HCT116 (cell line): ENCODE measurements at regions not wholly inside any gene's neighbourhood (a gene's known extent, or its start where the extent isn't known, plus 50 kb on each side); places are given as distances from the start of the nearest gene placed in this dataset.

Experiments
- ATAC-seq: fragments of 200-7000 bp; cut with Tn5 transposase; 2 replicates; pipeline ENCODE4 v1.9.1; 2020; ENCODE audit warnings: mild to moderate bottlenecking, moderate library complexity
- BruUV-seq: library from RNA; stranded (reverse); fragments of 400-500 nt; replicated peaks from 2 replicates; lab custom pipeline; 2021; lab: Mats Ljungman, UMichigan
- CTCF ChIA-PET: fragments of 300-600 bp; sonication (Branson Sonifier 250); formaldehyde crosslinking; loops from one replicate; lab custom pipeline; 2021; ENCODE audit warnings: antibody characterized with exemption; lab: Charles Lee
- POLR2A ChIA-PET: fragments of 300-600, 350-600 bp; sonication (Branson Sonifier 250); formaldehyde crosslinking; loops from one replicate; lab custom pipeline; 2021; ENCODE audit warnings: antibody characterized with exemption; lab: Charles Lee
- RAD21 ChIA-PET, 2 experiments: fragments of 300-600 bp; sonication (Branson Sonifier 250); formaldehyde crosslinking; loops; one replicate each; lab custom pipeline; 2023; ENCODE audit warnings: low total read pairs in 2 of 2; ENCODE audit not compliant: uncharacterized antibody in 2 of 2, unreplicated experiment in 2 of 2, low non-redundant PET in 1 of 2; lab: Charles Lee
- DNase-seq: peaks from one replicate; pipeline ENCODE4 v3.0.0-alpha.2; 2010; ENCODE audit warnings: low read depth, low spot score
- H2AFZ ChIP-seq: fragments of 200-600 bp; shearing (Covaris generic), sonication (generic); 2 replicates; pipeline ENCODE4 v1.6.1; 2017; ENCODE audit warnings: low read depth, mixed run types, mixed read lengths, antibody characterized with exemption, low read length; ENCODE audit not compliant: poor library complexity, severe bottlenecking
- H3K27ac ChIP-seq: 2 replicates; pipeline ENCODE4 v1.5.1; 2012; ENCODE audit warnings: low read depth, low read length
- H3K27me3 ChIP-seq: fragments of 200-600 bp; sonication (generic); 2 replicates; pipeline ENCODE4 v1.6.1; 2016; ENCODE audit warnings: mixed run types, low read length, mixed read lengths; ENCODE audit not compliant: insufficient read depth
- H3K36me3 ChIP-seq, 2 experiments: fragments of 200-500 bp in 1 of 2; fragments of 200-600 bp in 1 of 2; sonication (Bioruptor generic) in 1 of 2; sonication (generic) in 1 of 2; 2 replicates each; pipeline versions ENCODE4 v1.5.1 to v1.6.1; 2014 to 2016; ENCODE audit warnings: low read length in 2 of 2, inconsistent platforms in 1 of 2, mixed read lengths in 1 of 2, mixed run types in 1 of 2; ENCODE audit not compliant: insufficient read depth in 2 of 2, control insufficient read depth in 1 of 2
- H3K4me1 ChIP-seq, 2 experiments: fragments of 200-600 bp in 1 of 2; sonication (generic) in 1 of 2; 2 replicates each; pipeline versions ENCODE4 v1.5.1 to v1.6.1; 2012 to 2017; ENCODE audit warnings: low read length in 2 of 2, inconsistent platforms in 1 of 2, mild to moderate bottlenecking in 1 of 2, mixed read lengths in 1 of 2, mixed run types in 1 of 2, moderate library complexity in 1 of 2; ENCODE audit not compliant: insufficient read depth in 2 of 2, control insufficient read depth in 1 of 2
- H3K4me2 ChIP-seq: fragments of 200-600 bp; sonication (generic); 2 replicates; pipeline ENCODE4 v1.6.1; 2017; ENCODE audit warnings: mixed run types, low read length, mixed read lengths
- H3K4me3 ChIP-seq, 2 experiments: fragments of 200-600 bp in 1 of 2; sonication (generic) in 1 of 2; replicated peaks in 1 of 2; 2 replicates each; pipeline ENCODE4 v1.5.1; 2011 to 2016; ENCODE audit warnings: low read length in 2 of 2, control low read depth in 1 of 2, low read depth in 1 of 2, mild to moderate bottlenecking in 1 of 2, mixed read lengths in 1 of 2, mixed run types in 1 of 2
- H3K79me2 ChIP-seq: fragments of 200-600 bp; sonication (generic); 2 replicates; pipeline ENCODE4 v1.6.1; 2017; ENCODE audit warnings: mild to moderate bottlenecking, mixed run types, low read length, moderate library complexity, mixed read lengths; ENCODE audit not compliant: insufficient read depth
- H3K9ac ChIP-seq: fragments of 200-600 bp; sonication (generic); 2 replicates; pipeline ENCODE4 v1.6.1; 2016; ENCODE audit warnings: low read length, mixed read lengths
- H3K9me2 ChIP-seq: fragments of 200-600 bp; sonication (generic), shearing (Covaris generic); 2 replicates; pipeline ENCODE4 v1.6.1; 2017; ENCODE audit warnings: mixed run types, mild to moderate bottlenecking, moderate library complexity; ENCODE audit not compliant: insufficient read depth
- H3K9me3 ChIP-seq, 2 experiments: fragments of 200-500 bp in 1 of 2; fragments of 200-600 bp in 1 of 2; sonication (Bioruptor generic) in 1 of 2; sonication (generic) in 1 of 2; 2 replicates each; pipeline ENCODE4 v1.6.1; 2014 to 2017; ENCODE audit warnings: low read length in 2 of 2, mixed read lengths in 2 of 2, inconsistent platforms in 1 of 2, low read depth in 1 of 2, mild to moderate bottlenecking in 1 of 2, mixed run types in 1 of 2, moderate library complexity in 1 of 2; ENCODE audit not compliant: control insufficient read depth in 1 of 2, insufficient read depth in 1 of 2
- H4K20me1 ChIP-seq: fragments of 200-600 bp; sonication (generic), shearing (Covaris generic); 2 replicates; pipeline ENCODE4 v1.6.1; 2017; ENCODE audit warnings: mixed run types, mild to moderate bottlenecking, moderate library complexity; ENCODE audit not compliant: insufficient read depth
- ATF3 ChIP-seq: IDR thresholded peaks from 2 replicates; pipeline ENCODE4 v1.6.1; 2012
- CBX3 ChIP-seq: IDR thresholded peaks from 2 replicates; pipeline ENCODE4 v1.6.1; 2012; ENCODE audit warnings: low read depth
- CEBPB ChIP-seq: IDR thresholded peaks from 2 replicates; pipeline ENCODE4 v1.6.1; 2012; ENCODE audit warnings: low read depth
- ELF1 ChIP-seq: IDR thresholded peaks from 2 replicates; pipeline ENCODE4 v1.6.1; 2012; ENCODE audit warnings: low read depth, borderline replicate concordance
- EZH2phosphoT487 ChIP-seq: fragments of 200-600 bp; IDR thresholded peaks from 2 replicates; pipeline ENCODE4 v1.6.1; 2018; ENCODE audit warnings: antibody characterized with exemption, borderline replicate concordance
- FOSL1 ChIP-seq: IDR thresholded peaks from 2 replicates; pipeline ENCODE4 v1.6.1; 2012; ENCODE audit warnings: low read depth
- MAX ChIP-seq: IDR thresholded peaks from 2 replicates; pipeline ENCODE4 v1.6.1; 2012
- SIN3A ChIP-seq: IDR thresholded peaks from 2 replicates; pipeline ENCODE4 v1.6.1; 2012; ENCODE audit warnings: low read depth
- SP1 ChIP-seq: IDR thresholded peaks from 2 replicates; pipeline ENCODE4 v1.6.1; 2012; ENCODE audit warnings: low read depth
- SRF ChIP-seq: IDR thresholded peaks from 2 replicates; pipeline ENCODE4 v1.6.1; 2012; ENCODE audit warnings: low read depth
- YY1 ChIP-seq: IDR thresholded peaks from 2 replicates; pipeline ENCODE4 v1.6.1; 2011; ENCODE audit warnings: low read length, low read depth, moderate library complexity, mild to moderate bottlenecking; ENCODE audit not compliant: insufficient replicate concordance; ENCODE audit errors: extremely low read depth
- intact Hi-C: fragments of 100-400 bp; cut with micrococcal nuclease; formaldehyde crosslinking; loops from 2 replicates; pipeline ENCODE4 v1.10.0; 2022
- TF ChIP-seq, protein P1 (sequence below): IDR thresholded peaks from 2 replicates; pipeline ENCODE4 v1.6.1; 2012; ENCODE audit warnings: low read depth

DNA sequence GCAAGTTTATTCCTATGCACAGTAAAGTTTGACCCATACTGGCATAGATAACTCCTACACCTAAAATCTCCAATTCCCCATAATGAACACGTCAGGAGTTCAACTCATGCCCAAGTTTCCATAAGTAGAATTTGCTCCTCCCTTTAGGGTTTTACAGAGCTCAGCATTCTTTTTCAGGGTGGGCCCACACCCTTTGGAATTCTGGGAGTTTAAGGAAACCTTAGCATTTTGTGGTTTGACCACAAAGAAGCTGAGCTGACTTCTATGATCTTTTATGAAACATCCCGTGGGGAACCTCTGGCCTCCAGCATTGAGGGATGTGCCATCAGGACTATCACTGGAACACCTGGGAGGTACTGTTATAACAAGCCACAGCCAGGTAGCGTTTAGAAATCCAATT is 220.6 kb upstream of the MAP3K1 start:
- Histone ChIP-seq H4K20me1 (no peaks in the 10 kb centered on the region), H3K9ac (no peak overlapping the region), H3K4me1 (no peaks in the 10 kb centered on the region; a peak in 1 of 4 replicates), H3K79me2 (no peaks in the 10 kb centered on the region), H2AFZ (no peak overlapping the region), H3K9me3 (no peaks in the 10 kb centered on the region), H3K27me3 (no peaks in the 10 kb centered on the region), H3K4me3 (no peak overlapping the region), H3K4me2 (no peak overlapping the region), H3K9me2 (no peaks in the 10 kb centered on the region), H3K27ac (no peak overlapping the region), H3K36me3 (no peaks in the 10 kb centered on the region)
- DNase-seq (no peak), ATAC-seq (no peak)
- TF ChIP-seq CBX3 (no peak), EZH2phosphoT487 (no peak), ATF3 (no peak)
- no TSS peak for BruUV-seq
- ChIA-PET CTCF (interaction anchor here (0.7 kb wide), 1 partner anchor 324 kb away, joined by 3 read pairs; no protein-coding TSS in a partner anchor), RAD21 (no interaction called here), POLR2A (no interaction called here)
- intact Hi-C loops, result no loop called here

- no peaks in the 10 kb centered on the region for H4K20me1 ChIP-seq
- CTCF ChIA-PET, result no interaction called here
- H3K27ac ChIP-seq, result no peak overlapping the region
- TF ChIP-seq CEBPB (no peak), YY1 (no peak), FOSL1 (no peak), SP1 (no peak), SIN3A (no peak), SRF (no peak), ELF1 (no peak), MAX (no peak)
- TF ChIP-seq, protein P1, sequence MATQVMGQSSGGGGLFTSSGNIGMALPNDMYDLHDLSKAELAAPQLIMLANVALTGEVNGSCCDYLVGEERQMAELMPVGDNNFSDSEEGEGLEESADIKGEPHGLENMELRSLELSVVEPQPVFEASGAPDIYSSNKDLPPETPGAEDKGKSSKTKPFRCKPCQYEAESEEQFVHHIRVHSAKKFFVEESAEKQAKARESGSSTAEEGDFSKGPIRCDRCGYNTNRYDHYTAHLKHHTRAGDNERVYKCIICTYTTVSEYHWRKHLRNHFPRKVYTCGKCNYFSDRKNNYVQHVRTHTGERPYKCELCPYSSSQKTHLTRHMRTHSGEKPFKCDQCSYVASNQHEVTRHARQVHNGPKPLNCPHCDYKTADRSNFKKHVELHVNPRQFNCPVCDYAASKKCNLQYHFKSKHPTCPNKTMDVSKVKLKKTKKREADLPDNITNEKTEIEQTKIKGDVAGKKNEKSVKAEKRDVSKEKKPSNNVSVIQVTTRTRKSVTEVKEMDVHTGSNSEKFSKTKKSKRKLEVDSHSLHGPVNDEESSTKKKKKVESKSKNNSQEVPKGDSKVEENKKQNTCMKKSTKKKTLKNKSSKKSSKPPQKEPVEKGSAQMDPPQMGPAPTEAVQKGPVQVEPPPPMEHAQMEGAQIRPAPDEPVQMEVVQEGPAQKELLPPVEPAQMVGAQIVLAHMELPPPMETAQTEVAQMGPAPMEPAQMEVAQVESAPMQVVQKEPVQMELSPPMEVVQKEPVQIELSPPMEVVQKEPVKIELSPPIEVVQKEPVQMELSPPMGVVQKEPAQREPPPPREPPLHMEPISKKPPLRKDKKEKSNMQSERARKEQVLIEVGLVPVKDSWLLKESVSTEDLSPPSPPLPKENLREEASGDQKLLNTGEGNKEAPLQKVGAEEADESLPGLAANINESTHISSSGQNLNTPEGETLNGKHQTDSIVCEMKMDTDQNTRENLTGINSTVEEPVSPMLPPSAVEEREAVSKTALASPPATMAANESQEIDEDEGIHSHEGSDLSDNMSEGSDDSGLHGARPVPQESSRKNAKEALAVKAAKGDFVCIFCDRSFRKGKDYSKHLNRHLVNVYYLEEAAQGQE, result no peak
- DNase-seq, result no peak
- no peaks in the 10 kb centered on the region for H3K9me3 ChIP-seq
- no peak overlapping the region for H3K9ac ChIP-seq
- POLR2A ChIA-PET, result no interaction called here
- H3K79me2 ChIP-seq, result no peaks in the 10 kb centered on the region
- intact Hi-C loops, result no loop called here
- H3K36me3 ChIP-seq, result no peaks in the 10 kb centered on the region
- BruUV-seq, result no TSS peak
- no peak overlapping the region for H2AFZ ChIP-seq
- RAD21 ChIA-PET, result no interaction called here
- H3K27me3 ChIP-seq, result no peaks in the 10 kb centered on the region
- no peak overlapping the region for H3K4me3 ChIP-seq
- no peak overlapping the region for H3K4me2 ChIP-seq
- no peak for ATAC-seq
- H3K9me2 ChIP-seq, result no peaks in the 10 kb centered on the region
- H3K4me1 ChIP-seq, result no peaks in the 10 kb centered on the region; a peak in 1 of 4 replicates
These were observed 224.3 kb upstream of the MAP3K1 start for GRCh38 chr5:56591081-56591480.
